Choroid plexus epithelial cell (primary cell): ENCODE measurements at regions not wholly inside any gene's neighbourhood (a gene's known extent, or its start where the extent isn't known, plus 50 kb on each side); places are given as distances from the start of the nearest gene placed in this dataset.

Source experiments
- DNase-seq: peaks from one replicate; pipeline ENCODE4 v3.0.0-alpha.2; 2010; ENCODE audit warnings: low read depth
- H3K4me3 ChIP-seq: 2 replicates; pipeline ENCODE4 v1.5.1; 2011; ENCODE audit warnings: low read depth, mild to moderate bottlenecking, control low read depth, low read length, moderate library complexity
- TF ChIP-seq, protein P1 (sequence below): conservative IDR thresholded peaks from 2 replicates; pipeline ENCODE4 v1.5.1; 2011; ENCODE audit warnings: low read depth, mild to moderate bottlenecking, control low read depth, inconsistent platforms, low read length, moderate library complexity

DNA sequence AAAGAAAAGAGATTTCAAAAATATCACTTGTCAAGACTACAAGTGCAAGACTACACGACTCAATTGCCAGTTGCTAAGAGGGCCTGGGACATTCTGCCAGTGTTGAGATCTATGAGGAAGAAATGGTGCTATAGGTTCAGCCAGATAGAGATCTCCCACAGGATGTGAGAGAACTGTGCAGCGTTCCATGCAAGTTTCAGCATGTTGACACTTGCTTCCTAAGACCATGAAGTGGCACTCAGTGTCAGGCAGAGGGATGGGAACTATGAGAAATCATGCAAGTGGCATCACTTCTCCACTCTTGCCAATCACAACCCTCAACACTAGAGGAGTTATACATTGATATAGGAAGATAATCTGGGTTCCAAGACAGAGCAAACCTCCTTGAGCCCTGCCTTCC, 210.3 kb downstream of the CHRM2 start:
- no peak overlapping the region for H3K4me3 ChIP-seq
- DNase-seq = no peak
- TF ChIP-seq, protein P1, sequence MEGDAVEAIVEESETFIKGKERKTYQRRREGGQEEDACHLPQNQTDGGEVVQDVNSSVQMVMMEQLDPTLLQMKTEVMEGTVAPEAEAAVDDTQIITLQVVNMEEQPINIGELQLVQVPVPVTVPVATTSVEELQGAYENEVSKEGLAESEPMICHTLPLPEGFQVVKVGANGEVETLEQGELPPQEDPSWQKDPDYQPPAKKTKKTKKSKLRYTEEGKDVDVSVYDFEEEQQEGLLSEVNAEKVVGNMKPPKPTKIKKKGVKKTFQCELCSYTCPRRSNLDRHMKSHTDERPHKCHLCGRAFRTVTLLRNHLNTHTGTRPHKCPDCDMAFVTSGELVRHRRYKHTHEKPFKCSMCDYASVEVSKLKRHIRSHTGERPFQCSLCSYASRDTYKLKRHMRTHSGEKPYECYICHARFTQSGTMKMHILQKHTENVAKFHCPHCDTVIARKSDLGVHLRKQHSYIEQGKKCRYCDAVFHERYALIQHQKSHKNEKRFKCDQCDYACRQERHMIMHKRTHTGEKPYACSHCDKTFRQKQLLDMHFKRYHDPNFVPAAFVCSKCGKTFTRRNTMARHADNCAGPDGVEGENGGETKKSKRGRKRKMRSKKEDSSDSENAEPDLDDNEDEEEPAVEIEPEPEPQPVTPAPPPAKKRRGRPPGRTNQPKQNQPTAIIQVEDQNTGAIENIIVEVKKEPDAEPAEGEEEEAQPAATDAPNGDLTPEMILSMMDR = no peak

DNA sequence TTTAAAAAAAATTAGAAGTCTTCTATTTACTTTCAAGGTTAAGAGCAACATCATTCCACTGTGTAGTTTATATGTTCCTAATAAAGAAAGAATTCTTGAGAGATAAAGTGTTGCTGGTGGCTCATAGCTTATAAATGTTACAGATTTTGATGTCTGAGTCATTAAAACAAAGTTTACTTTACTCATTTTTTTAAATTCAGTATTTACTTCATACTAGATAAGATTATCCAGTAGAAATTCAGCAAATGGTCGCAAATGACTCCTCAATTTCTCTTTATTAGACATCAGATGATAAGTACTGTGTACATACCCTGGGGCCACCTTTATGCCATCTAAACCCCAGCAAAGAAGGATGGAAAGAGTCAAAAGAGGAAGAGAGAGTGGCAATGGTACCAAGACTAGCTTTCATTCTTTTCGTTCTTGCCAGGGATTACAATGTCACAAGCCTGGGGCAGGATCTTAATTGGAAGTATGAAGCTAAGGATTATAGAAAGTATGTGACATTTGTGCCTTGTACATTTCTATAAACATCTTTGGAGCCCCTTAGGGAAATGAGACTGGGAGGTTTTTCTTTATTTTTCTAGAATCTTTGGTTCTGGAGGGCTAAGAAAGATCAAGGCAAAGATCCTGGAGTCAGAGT, 206.1 kb downstream of the CHRM2 start:
- TF ChIP-seq, protein P1 = no peak
- peak; percentile 53 for DNase-seq
- H3K4me3 ChIP-seq = no peak overlapping the region

DNA sequence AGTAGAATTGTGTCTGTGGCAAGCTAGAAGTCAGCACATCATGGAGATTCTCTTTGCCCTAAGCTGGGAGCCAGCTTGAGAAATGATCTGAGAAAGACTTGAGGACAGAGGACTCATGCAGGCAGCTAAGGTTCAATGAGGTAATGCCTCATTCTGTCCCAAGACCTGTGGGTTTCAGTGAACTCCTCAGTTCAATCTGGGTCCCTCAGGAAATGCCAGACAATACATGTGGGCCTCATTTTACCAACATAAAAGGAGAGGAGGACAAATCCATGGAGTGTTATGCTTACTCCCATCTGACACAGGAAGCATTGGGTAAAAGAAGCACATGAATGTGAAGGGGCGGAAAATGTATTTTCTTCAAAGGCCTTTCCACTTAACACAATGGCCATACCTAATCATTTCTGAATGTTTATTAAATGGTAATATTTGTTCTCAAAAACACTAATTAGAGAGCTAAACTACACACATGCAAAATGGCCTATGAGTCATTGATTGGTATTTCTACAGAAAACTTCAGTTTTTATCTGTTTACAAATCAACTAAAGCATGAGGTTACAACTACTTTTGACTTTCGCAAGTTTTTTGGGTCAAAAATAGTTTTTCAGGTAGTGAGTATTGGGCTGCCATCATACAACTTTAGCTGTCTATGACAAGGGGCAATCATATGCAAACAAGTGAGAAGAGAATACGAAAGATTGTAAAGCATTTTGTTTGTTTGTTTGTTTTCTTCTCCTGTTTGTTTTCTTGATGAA, 205.3 kb downstream of the CHRM2 start:
- TF ChIP-seq, protein P1 = no peak
- no peak overlapping the region for H3K4me3 ChIP-seq
- DNase-seq = peak; percentile 64
